ENCODE measurements at regions not wholly inside any gene's neighbourhood (a gene's known extent, or its start where the extent isn't known, plus 50 kb on each side); places are given as distances from the start of the nearest gene placed in this dataset.

GRCh38 chr2:196439760-196440159 is 199.8 kb upstream of the CCDC150 start:
- no peaks in the 10 kb centered on the region for H3K4me1 ChIP-seq (replicated peaks in 1 of 2; ENCODE audit: control insufficient read depth in 2 of 2, insufficient read depth in 2 of 2, low read length in 2 of 2)
- ChIA-PET CTCF (ENCODE audit: low intra/inter-chr PET ratio) (no interaction called here), POLR2A (no interaction called here)
- H3K27ac ChIP-seq (ENCODE audit: extremely low read depth, low read depth, low read length) = no peak overlapping the region
- H3K4me2 ChIP-seq (ENCODE audit: insufficient read depth, low read length) = no peak overlapping the region
- no peaks in the 10 kb centered on the region for H4K20me1 ChIP-seq (replicated peaks; ENCODE audit: control insufficient read depth, insufficient read depth, low read length)
- H3K36me3 ChIP-seq (ENCODE audit: control insufficient read depth, insufficient read depth, low read length) = no peaks in the 10 kb centered on the region
- no peaks in the 10 kb centered on the region for H3K79me2 ChIP-seq (ENCODE audit: control insufficient read depth, insufficient read depth, low read length)
- no peaks in the 10 kb centered on the region for H3K27me3 ChIP-seq (ENCODE audit: control insufficient read depth in 2 of 2, insufficient read depth in 2 of 2, low read length in 2 of 2)
- H2AFZ ChIP-seq (ENCODE audit: low read depth, low read length) = no peak overlapping the region
- no peak for TF ChIP-seq FUS (optimal IDR thresholded peaks at IDR 0.05; ENCODE audit: low read depth, low read length)
- no peak for TF ChIP-seq ZNF41 (CRISPR knock-in tag; conservative IDR thresholded peaks at IDR 0.05)
- TF ChIP-seq RBM39 (optimal IDR thresholded peaks at IDR 0.05; ENCODE audit: low read depth, low read length) = no peak
- no peak for TF ChIP-seq CREB5 (CRISPR knock-in tag; IDR thresholded peaks at IDR 0.05)
- no peak for TF ChIP-seq TOE1 (IDR thresholded peaks at IDR 0.05; ENCODE audit: borderline replicate concordance)
- TF ChIP-seq TOE1 (CRISPR knock-in tag; IDR thresholded peaks at IDR 0.05; ENCODE audit: borderline replicate concordance, low read depth) = no peak
- no peak for TF ChIP-seq MTF1 (CRISPR knock-in tag; IDR thresholded peaks at IDR 0.05; ENCODE audit: borderline replicate concordance)
- TF ChIP-seq ZNF592 (IDR thresholded peaks at IDR 0.05) = no peak
- no peak for TF ChIP-seq XRCC5 (IDR thresholded peaks at IDR 0.05; ENCODE audit: low read depth, low read length)
- no peak for TF ChIP-seq MCM2 (IDR thresholded peaks at IDR 0.05; ENCODE audit: low read depth)
- no peak for TF ChIP-seq HES1 (IDR thresholded peaks at IDR 0.05; ENCODE audit: low read depth)
- BruUV-seq (replicated peaks) = no TSS peak
- intact Hi-C loops (cut with micrococcal nuclease) = no loop called here
- no peak overlapping the region for H3K4me3 ChIP-seq
- DNase-seq (ENCODE audit: extremely low read depth in 1 of 4, low spot score in 3 of 4) = no peak
- 36% methylated on average over 4 of the region's 4 CpGs for WGBS (ENCODE audit: insufficient coverage, low coverage, missing lambda C conversion rate)
- H3K9ac ChIP-seq (ENCODE audit: insufficient read depth in 1 of 2, low read depth in 2 of 2, low read length in 2 of 2) = no peak overlapping the region
- ATAC-seq = no peak
- FAIRE-seq = no peak
- in situ Hi-C loops (cut with MboI) = no loop called here
- no peaks in the 10 kb centered on the region for H3K9me1 ChIP-seq (ENCODE audit: control insufficient read depth, insufficient read depth, low read length)
- H3K9me3 ChIP-seq (replicated peaks; ENCODE audit: control insufficient read depth, insufficient read depth, low read depth, low read length) = no peaks in the 10 kb centered on the region
